ENCODE measurements at regions not wholly inside any gene's neighbourhood (a gene's known extent, or its start where the extent isn't known, plus 50 kb on each side); places are given as distances from the start of the nearest gene placed in this dataset.

- DNase-seq = no peak
- H3K27me3 ChIP-seq (replicated peaks; ENCODE audit: control insufficient read depth, insufficient read depth, low read length, poor library complexity, severe bottlenecking) = no peaks in the 10 kb centered on the region
- no peaks in the 10 kb centered on the region for H3K36me3 ChIP-seq (ENCODE audit: control insufficient read depth, insufficient read depth, low read length)
- no peaks in the 10 kb centered on the region for H3K4me1 ChIP-seq (ENCODE audit: control insufficient read depth, insufficient read depth, low read length, poor library complexity, severe bottlenecking)
- no peak overlapping the region for H3K27ac ChIP-seq (ENCODE audit: insufficient read depth, low read length, poor library complexity, severe bottlenecking)
- H3K4me3 ChIP-seq (ENCODE audit: insufficient read depth, low read depth, low read length, poor library complexity, severe bottlenecking) = no peak overlapping the region
- no peaks in the 10 kb centered on the region for H3K9me3 ChIP-seq (ENCODE audit: control insufficient read depth, low read length)
Measured at GRCh38 chr9:117470902-117471301, 56.0 kb upstream of the ASTN2 start.

GRCh38 chr9:117470455-117470854 lies 55.6 kb upstream of the ASTN2 start:
- Histone ChIP-seq H3K9me3 (ENCODE audit: control insufficient read depth, low read length) (no peaks in the 10 kb centered on the region), H3K27ac (ENCODE audit: insufficient read depth, low read length, poor library complexity, severe bottlenecking) (no peak overlapping the region), H3K36me3 (ENCODE audit: control insufficient read depth, insufficient read depth, low read length) (no peaks in the 10 kb centered on the region), H3K4me3 (ENCODE audit: insufficient read depth, low read depth, low read length, poor library complexity, severe bottlenecking) (no peak overlapping the region), H3K4me1 (ENCODE audit: control insufficient read depth, insufficient read depth, low read length, poor library complexity, severe bottlenecking) (no peaks in the 10 kb centered on the region), H3K27me3 (replicated peaks; ENCODE audit: control insufficient read depth, insufficient read depth, low read length, poor library complexity, severe bottlenecking) (no peaks in the 10 kb centered on the region)
- no peak for DNase-seq

- H3K27me3 ChIP-seq (replicated peaks; ENCODE audit: control insufficient read depth, insufficient read depth, low read length, poor library complexity, severe bottlenecking) = no peaks in the 10 kb centered on the region
- H3K9me3 ChIP-seq (ENCODE audit: control insufficient read depth, low read length) = no peaks in the 10 kb centered on the region
- DNase-seq = no peak
Measured at GRCh38 chr9:117466111-117466510, 51.3 kb upstream of the ASTN2 start.

GRCh38 chr9:117465706-117466105 lies 50.8 kb upstream of the ASTN2 start:
- no peak overlapping the region for H3K27ac ChIP-seq (ENCODE audit: insufficient read depth, low read length, poor library complexity, severe bottlenecking)

More at GRCh38 chr9:117466111-117466510, 51.3 kb upstream of the ASTN2 start:
- no peaks in the 10 kb centered on the region for H3K4me1 ChIP-seq (ENCODE audit: control insufficient read depth, insufficient read depth, low read length, poor library complexity, severe bottlenecking)
- H3K36me3 ChIP-seq (ENCODE audit: control insufficient read depth, insufficient read depth, low read length) = no peaks in the 10 kb centered on the region
- H3K27ac ChIP-seq (ENCODE audit: insufficient read depth, low read length, poor library complexity, severe bottlenecking) = no peak overlapping the region
- no peak overlapping the region for H3K4me3 ChIP-seq (ENCODE audit: insufficient read depth, low read depth, low read length, poor library complexity, severe bottlenecking)

GRCh38 chr9:117464941-117465616 lies 50.2 kb upstream of the ASTN2 start:
- no peak overlapping the region for H3K4me3 ChIP-seq (ENCODE audit: insufficient read depth, low read depth, low read length, poor library complexity, severe bottlenecking)
- H3K4me1 ChIP-seq (ENCODE audit: control insufficient read depth, insufficient read depth, low read length, poor library complexity, severe bottlenecking) = no peaks in the 10 kb centered on the region
- H3K27ac ChIP-seq (ENCODE audit: insufficient read depth, low read length, poor library complexity, severe bottlenecking) = no peak overlapping the region
- no peaks in the 10 kb centered on the region for H3K36me3 ChIP-seq (ENCODE audit: control insufficient read depth, insufficient read depth, low read length)
- H3K9me3 ChIP-seq (ENCODE audit: control insufficient read depth, low read length) = no peaks in the 10 kb centered on the region
- DNase-seq = no peak
- H3K27me3 ChIP-seq (replicated peaks; ENCODE audit: control insufficient read depth, insufficient read depth, low read length, poor library complexity, severe bottlenecking) = no peaks in the 10 kb centered on the region

More at GRCh38 chr9:117465706-117466105, 50.8 kb upstream of the ASTN2 start:
- DNase-seq = no peak
- Histone ChIP-seq H3K36me3 (ENCODE audit: control insufficient read depth, insufficient read depth, low read length) (no peaks in the 10 kb centered on the region), H3K4me3 (ENCODE audit: insufficient read depth, low read depth, low read length, poor library complexity, severe bottlenecking) (no peak overlapping the region), H3K4me1 (ENCODE audit: control insufficient read depth, insufficient read depth, low read length, poor library complexity, severe bottlenecking) (no peaks in the 10 kb centered on the region), H3K27me3 (replicated peaks; ENCODE audit: control insufficient read depth, insufficient read depth, low read length, poor library complexity, severe bottlenecking) (no peaks in the 10 kb centered on the region), H3K9me3 (ENCODE audit: control insufficient read depth, low read length) (no peaks in the 10 kb centered on the region)

Measured in effector memory CD4-positive, alpha-beta T cell (primary cell).